ENCODE measurements at regions not wholly inside any gene's neighbourhood (a gene's known extent, or its start where the extent isn't known, plus 50 kb on each side); places are given as distances from the start of the nearest gene placed in this dataset.

DNA sequence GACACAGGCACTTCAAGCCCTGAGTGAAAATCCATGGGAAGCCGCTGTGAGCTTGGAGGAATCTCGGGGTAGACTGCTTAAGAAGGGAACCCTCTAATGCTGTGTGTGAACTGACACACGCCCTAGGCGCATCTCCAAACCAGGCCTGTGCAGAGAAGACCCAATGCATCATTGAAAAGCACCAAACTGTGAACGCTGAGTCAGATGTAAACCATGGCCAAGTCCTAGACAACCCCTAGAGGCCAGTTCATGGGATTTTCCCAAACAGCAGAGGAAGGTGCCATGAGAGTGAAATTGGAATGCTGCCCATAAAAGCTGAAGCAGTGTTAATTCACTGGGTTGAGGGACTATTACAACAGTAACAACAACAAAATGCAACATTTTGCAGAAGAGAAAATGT lies 296.5 kb downstream of the SMOC2 start:
- DNase-seq: no peak

GRCh38 chr6:168737014-168737413 lies 296.0 kb downstream of the SMOC2 start:
- DNase-seq: no peak

DNA sequence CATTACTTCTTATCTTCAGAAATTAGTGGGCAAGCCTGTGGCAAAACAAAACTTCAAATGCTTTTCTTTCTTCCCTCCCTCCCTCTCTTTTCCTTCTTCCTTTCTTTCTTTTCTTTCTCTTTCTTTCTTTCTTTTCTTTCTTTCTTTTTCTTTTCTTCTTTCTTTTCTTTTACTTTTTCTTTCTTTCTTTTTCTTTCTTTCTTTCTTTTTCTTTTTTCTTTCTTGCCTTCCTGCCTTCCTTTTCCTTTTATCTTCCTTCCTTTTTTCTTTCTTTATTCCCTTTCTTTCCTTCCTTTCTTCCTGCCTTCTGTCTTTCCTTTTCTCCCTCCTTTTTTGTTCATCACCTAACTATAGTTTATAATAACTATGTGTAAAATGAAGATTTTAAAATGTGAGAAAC lies 295.1 kb downstream of the SMOC2 start:
- no peak for DNase-seq

DNA sequence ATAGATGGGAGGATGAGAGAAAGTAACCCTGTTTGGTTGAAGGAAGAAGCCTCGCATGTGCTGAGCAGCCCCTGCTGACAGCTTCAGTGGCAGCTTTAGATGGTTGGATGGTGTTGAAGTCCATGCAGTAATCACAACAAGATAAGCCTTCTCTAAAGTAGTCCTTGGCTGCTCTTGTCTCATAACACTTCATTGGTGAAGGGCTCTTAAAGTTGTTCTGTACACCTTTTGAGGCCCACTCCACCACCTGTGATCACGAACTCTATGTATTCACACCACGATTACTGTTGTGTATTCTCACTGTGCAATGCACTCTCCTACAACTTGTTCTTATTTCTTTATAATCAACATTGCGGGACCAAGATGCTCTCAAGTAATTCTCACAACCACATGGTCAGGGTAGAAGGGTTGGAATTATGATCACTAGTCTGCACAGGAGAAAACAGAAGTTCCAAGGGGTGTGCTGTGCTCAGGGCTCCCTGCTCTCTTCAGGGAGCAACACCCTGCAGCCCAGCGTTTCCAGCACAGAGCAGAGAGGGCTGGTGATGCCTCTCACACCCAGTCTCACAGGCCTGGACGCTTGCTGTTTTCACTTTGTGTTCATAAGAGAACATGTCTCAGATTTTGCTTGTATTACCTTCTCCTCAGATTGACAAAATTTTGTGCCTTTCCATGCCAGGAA lies 294.4 kb downstream of the SMOC2 start:
- DNase-seq: no peak

GRCh38 chr6:168734523-168734922 lies 293.5 kb downstream of the SMOC2 start:
- DNase-seq: no peak

GRCh38 chr6:168732676-168733075 lies 291.7 kb downstream of the SMOC2 start:
- peak; percentile 81 for DNase-seq

- no peak for DNase-seq
These were observed 290.1 kb downstream of the SMOC2 start for GRCh38 chr6:168730931-168731716.

GRCh38 chr6:168728056-168728455 lies 287.1 kb downstream of the SMOC2 start:
- no peak for DNase-seq

DNA sequence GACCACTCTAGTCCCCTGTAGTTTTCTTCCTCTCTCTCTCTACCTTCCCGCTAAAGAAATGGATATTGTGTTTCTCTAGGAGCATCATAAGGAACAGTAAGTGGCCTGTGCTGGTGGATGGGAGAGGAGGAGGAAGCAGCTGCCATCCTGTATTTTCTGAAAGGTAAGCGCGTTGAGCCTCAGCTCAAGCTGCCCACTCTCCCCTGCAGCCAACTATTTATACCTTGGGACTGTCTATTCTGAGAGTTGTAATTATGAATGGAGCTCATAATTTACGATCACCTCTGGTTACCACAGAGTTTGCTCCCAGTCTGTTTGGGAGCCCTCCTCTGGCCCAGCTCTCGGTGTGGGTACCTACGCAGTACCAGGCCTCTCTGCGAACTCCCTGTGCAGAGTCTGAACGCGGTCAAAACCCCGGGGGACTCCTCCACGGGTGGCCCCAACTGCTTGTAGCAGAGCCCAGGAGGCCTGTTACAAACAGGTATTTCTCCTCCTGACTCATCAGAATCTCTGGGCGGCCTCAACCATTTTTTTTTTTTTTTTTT lies 285.4 kb downstream of the SMOC2 start:
- DNase-seq: no peak

DNA sequence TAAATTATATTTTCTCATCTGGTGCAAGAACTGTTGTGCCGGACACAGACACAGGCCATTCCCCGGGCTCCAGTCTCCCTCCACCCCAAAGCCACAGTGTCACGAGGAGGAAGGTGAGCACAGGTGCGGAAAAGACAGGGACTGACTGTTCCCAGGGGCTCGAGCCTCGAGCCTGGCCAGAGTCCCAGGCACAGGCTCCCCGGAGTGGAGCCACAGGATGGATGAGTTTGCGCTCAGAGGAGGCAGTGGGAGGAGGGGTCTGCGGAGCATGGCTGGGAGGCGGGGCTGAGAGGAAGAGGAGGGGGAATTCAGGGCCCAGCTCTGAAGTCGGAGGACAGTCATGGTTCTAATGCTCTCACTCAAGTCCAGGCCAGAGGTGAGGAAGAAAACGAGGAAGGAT lies 284.8 kb downstream of the SMOC2 start:
- DNase-seq: no peak

DNA sequence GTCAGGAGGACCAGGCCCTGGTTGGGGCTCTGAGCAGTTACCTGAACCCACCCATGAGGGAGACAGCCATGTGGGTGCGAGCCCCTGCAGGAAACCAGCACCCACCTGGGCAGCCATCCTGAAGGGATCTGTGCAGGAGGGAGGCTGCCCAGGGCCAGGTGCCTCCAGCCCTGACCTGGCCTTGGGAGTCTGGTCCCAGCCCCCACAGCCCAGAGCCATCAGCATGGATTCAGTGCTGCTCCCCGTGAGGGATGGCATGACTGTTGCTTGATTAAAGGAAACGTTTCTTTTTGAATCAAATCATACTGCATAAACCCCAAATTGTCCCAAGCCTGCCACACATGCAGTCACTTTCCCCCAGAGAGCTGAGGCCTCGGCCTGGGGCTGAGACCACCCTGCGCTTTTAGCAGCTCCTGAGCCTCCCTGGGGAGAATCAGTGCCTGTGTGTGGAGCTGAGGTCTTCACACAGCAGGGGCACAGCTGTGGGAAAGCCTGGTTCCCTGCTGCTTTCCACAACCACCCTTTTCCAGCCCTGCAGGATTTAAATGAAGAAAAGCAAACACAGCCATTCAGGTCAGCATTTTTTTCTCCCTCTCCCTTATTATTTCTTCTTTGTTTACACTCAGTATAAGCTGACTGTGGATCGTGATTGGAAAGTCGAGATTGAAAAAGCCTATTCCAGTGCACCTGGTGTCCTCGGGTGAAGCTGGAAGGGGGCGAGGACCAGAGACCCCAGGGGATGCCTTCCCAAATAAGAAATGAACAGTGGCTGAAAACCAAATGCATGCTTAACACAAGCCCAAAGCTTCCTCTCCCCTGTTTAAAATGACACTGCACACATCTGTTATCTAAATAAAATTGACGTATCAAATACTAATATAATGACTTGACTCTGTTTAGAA lies 283.9 kb downstream of the SMOC2 start:
- DNase-seq: no peak

GRCh38 chr6:168724033-168724432 lies 283.0 kb downstream of the SMOC2 start:
- no peak for DNase-seq

DNA sequence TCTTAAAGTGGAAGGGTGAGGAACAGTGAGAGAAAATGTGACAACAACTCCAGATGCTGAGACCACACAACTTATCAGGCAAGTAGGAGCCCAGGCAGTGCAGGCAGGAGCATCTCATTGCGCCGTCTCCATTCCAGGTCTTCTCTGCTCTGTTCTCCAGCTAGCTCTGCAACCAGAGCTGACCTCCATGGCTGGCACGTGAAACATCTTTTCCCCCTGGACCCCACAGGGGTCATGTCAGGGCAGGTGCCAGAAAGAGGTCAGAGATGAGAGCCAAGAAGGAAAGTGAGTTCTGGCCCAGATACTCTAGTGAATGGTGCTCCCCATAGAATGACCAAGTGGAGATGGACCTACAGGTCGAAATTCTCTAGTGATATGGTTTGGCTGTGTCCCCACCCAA lies 281.4 kb downstream of the SMOC2 start:
- DNase-seq: no peak

DNA sequence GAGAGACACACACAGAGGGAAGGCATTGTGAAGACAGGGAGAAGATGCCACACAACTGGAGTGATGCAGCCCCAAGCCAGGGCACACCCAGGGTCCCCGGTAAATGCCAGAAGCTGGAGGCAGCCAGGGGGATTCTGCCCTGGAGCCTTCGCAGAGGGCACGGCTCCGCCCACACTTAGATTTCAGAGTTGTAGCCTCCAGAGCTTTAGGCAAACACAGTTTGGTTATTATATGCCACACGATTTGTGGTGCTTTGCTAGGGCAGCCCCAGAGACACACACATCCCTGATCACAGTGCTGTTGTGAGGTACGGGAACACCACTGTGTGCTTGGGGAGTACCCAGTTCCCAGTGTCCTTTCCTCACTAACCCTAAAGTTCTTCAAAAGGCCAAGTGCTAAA lies 280.6 kb downstream of the SMOC2 start:
- no peak for DNase-seq

DNA sequence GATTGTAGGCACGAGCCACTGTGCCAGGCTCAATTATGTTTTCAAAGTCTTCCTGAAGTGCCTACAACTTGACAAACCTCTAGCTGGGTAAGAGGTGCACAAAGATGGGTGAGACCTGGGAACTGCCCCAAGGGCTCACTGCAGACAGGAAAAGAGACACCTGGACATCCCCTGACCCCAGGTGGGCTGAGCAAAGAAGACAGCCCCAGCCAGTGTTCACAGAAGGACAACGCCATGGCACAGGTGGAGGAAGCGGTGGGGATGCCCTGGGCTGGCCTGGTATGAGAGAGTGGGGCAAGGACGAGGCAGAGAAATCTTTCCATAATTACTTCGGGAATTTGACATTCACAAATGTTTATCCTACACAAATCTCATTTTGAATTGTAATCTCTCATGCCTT lies 278.9 kb downstream of the SMOC2 start:
- no peak for DNase-seq

GRCh38 chr6:168718821-168719475 lies 278.0 kb downstream of the SMOC2 start:
- no peak for DNase-seq
